Neural progenitor cell (in vitro differentiated cells): ENCODE measurements at regions not wholly inside any gene's neighbourhood (a gene's known extent, or its start where the extent isn't known, plus 50 kb on each side); places are given as distances from the start of the nearest gene placed in this dataset.

Experiments
- EZH2 ChIP-seq: fragments of 200-600 bp; sonication (generic); IDR thresholded peaks from 2 replicates; pipeline ENCODE4 v1.6.1; 2017; ENCODE audit warnings: antibody characterized with exemption, mild to moderate bottlenecking, moderate library complexity
- TF ChIP-seq, protein P1 (sequence below): fragments of 200-600 bp; sonication (generic); IDR thresholded peaks from 2 replicates; pipeline ENCODE4 v1.5.1; 2017; ENCODE audit warnings: antibody characterized with exemption, mild to moderate bottlenecking

GRCh38 chr5:56451742-56452141, 218.6 kb upstream of the ANKRD55 start:
- TF ChIP-seq, protein P1, sequence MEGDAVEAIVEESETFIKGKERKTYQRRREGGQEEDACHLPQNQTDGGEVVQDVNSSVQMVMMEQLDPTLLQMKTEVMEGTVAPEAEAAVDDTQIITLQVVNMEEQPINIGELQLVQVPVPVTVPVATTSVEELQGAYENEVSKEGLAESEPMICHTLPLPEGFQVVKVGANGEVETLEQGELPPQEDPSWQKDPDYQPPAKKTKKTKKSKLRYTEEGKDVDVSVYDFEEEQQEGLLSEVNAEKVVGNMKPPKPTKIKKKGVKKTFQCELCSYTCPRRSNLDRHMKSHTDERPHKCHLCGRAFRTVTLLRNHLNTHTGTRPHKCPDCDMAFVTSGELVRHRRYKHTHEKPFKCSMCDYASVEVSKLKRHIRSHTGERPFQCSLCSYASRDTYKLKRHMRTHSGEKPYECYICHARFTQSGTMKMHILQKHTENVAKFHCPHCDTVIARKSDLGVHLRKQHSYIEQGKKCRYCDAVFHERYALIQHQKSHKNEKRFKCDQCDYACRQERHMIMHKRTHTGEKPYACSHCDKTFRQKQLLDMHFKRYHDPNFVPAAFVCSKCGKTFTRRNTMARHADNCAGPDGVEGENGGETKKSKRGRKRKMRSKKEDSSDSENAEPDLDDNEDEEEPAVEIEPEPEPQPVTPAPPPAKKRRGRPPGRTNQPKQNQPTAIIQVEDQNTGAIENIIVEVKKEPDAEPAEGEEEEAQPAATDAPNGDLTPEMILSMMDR, result no peak
- TF ChIP-seq EZH2, result no peak
